GM23338 (cell line): ENCODE measurements at regions not wholly inside any gene's neighbourhood (a gene's known extent, or its start where the extent isn't known, plus 50 kb on each side); places are given as distances from the start of the nearest gene placed in this dataset.

Experiments
- CREB1 ChIP-seq: fragments of 250-450 bp; sonication (Bioruptor Pico); IDR thresholded peaks from 2 replicates; pipeline ENCODE4 v1.5.0; 2020; ENCODE audit warnings: low read depth, mild to moderate bottlenecking, moderate library complexity
- EZH2 ChIP-seq: fragments of 200-600 bp; sonication (generic); IDR thresholded peaks from one replicate; pipeline ENCODE4 v1.8.0; 2017; ENCODE audit warnings: antibody characterized with exemption, mild to moderate bottlenecking, low read depth; ENCODE audit not compliant: unreplicated experiment
- EZH2phosphoT487 ChIP-seq: fragments of 200-600 bp; sonication (generic); IDR thresholded peaks from one replicate; pipeline ENCODE4 v1.8.1; 2018; ENCODE audit warnings: antibody characterized with exemption; ENCODE audit not compliant: unreplicated experiment
- JUNB ChIP-seq: IDR thresholded peaks from one replicate; pipeline ENCODE4 v1.6.1; 2016; ENCODE audit warnings: antibody characterized with exemption; ENCODE audit not compliant: unreplicated experiment
- NANOG ChIP-seq: IDR thresholded peaks from 2 replicates; pipeline ENCODE4 v1.6.1; 2016; ENCODE audit warnings: antibody characterized with exemption, borderline replicate concordance
- POLR2AphosphoS5 ChIP-seq: IDR thresholded peaks from 2 replicates; pipeline ENCODE4 v1.6.1; 2016; ENCODE audit warnings: antibody characterized with exemption, low read depth
- STAT1 ChIP-seq: IDR thresholded peaks from one replicate; pipeline ENCODE4 v1.6.1; 2016; ENCODE audit warnings: antibody characterized with exemption; ENCODE audit not compliant: unreplicated experiment
- ZNF114 ChIP-seq: fragments of 250-450 bp; sonication (Bioruptor Pico); IDR thresholded peaks from 2 replicates; pipeline ENCODE4 v1.5.0; 2020; ENCODE audit warnings: mild to moderate bottlenecking, moderate library complexity
- ZNF331 ChIP-seq: fragments of 250-450 bp; sonication (Bioruptor Pico); IDR thresholded peaks from 2 replicates; pipeline ENCODE4 v1.5.0; 2020; ENCODE audit warnings: low read depth, mild to moderate bottlenecking, moderate library complexity
- TF ChIP-seq, protein P1 (sequence below), 2 experiments: fragments of 200-600 bp in 1 of 2; sonication (generic) in 1 of 2; conservative IDR thresholded peaks; 2 replicates each; pipeline versions ENCODE4 v1.5.1 to v1.6.1; 2016 to 2017; ENCODE audit warnings: antibody characterized with exemption in 2 of 2, low read depth in 2 of 2, mild to moderate bottlenecking in 2 of 2, moderate library complexity in 1 of 2
- TF ChIP-seq, protein P2 (sequence below): IDR thresholded peaks from one replicate; pipeline ENCODE4 v1.6.1; 2018; ENCODE audit warnings: antibody characterized with exemption; ENCODE audit not compliant: unreplicated experiment
- TF ChIP-seq, protein P3 (sequence below): IDR thresholded peaks from 2 replicates; pipeline ENCODE4 v1.6.1; 2016; ENCODE audit warnings: antibody characterized with exemption
- TF ChIP-seq, protein P4 (sequence below): fragments of 250-450 bp; sonication (Bioruptor Pico); IDR thresholded peaks from 2 replicates; pipeline ENCODE4 v1.5.0; 2020; ENCODE audit warnings: mild to moderate bottlenecking, moderate library complexity

DNA sequence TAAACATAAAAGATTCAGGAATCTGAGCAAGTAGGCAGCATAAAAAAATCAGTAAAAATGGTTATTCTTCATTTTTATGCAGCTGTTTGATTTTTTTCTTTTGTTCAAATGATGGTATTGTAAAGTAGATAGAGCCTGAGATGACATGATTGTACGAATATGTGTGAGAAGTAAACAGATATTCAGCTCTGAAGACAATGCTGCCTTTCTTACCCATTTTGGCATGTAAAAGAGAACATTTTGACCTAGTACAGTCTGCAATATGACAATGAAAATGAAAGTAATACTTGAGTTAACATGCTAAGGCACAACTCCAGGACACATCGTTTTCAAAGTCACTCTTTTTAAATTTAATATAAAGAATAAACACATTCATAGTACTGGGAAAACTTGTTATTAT is 95.7 kb upstream of the NCAM2 start:
- TF ChIP-seq, protein P1, sequence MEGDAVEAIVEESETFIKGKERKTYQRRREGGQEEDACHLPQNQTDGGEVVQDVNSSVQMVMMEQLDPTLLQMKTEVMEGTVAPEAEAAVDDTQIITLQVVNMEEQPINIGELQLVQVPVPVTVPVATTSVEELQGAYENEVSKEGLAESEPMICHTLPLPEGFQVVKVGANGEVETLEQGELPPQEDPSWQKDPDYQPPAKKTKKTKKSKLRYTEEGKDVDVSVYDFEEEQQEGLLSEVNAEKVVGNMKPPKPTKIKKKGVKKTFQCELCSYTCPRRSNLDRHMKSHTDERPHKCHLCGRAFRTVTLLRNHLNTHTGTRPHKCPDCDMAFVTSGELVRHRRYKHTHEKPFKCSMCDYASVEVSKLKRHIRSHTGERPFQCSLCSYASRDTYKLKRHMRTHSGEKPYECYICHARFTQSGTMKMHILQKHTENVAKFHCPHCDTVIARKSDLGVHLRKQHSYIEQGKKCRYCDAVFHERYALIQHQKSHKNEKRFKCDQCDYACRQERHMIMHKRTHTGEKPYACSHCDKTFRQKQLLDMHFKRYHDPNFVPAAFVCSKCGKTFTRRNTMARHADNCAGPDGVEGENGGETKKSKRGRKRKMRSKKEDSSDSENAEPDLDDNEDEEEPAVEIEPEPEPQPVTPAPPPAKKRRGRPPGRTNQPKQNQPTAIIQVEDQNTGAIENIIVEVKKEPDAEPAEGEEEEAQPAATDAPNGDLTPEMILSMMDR (conservative IDR thresholded peaks at IDR 0.05; ENCODE audit: low read depth in 2 of 2), result no peak
- TF ChIP-seq POLR2AphosphoS5, result no peak
- no peak for TF ChIP-seq EZH2phosphoT487
- TF ChIP-seq EZH2, result no peak
- TF ChIP-seq, protein P2, sequence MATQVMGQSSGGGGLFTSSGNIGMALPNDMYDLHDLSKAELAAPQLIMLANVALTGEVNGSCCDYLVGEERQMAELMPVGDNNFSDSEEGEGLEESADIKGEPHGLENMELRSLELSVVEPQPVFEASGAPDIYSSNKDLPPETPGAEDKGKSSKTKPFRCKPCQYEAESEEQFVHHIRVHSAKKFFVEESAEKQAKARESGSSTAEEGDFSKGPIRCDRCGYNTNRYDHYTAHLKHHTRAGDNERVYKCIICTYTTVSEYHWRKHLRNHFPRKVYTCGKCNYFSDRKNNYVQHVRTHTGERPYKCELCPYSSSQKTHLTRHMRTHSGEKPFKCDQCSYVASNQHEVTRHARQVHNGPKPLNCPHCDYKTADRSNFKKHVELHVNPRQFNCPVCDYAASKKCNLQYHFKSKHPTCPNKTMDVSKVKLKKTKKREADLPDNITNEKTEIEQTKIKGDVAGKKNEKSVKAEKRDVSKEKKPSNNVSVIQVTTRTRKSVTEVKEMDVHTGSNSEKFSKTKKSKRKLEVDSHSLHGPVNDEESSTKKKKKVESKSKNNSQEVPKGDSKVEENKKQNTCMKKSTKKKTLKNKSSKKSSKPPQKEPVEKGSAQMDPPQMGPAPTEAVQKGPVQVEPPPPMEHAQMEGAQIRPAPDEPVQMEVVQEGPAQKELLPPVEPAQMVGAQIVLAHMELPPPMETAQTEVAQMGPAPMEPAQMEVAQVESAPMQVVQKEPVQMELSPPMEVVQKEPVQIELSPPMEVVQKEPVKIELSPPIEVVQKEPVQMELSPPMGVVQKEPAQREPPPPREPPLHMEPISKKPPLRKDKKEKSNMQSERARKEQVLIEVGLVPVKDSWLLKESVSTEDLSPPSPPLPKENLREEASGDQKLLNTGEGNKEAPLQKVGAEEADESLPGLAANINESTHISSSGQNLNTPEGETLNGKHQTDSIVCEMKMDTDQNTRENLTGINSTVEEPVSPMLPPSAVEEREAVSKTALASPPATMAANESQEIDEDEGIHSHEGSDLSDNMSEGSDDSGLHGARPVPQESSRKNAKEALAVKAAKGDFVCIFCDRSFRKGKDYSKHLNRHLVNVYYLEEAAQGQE, result no peak
- TF ChIP-seq, protein P3, sequence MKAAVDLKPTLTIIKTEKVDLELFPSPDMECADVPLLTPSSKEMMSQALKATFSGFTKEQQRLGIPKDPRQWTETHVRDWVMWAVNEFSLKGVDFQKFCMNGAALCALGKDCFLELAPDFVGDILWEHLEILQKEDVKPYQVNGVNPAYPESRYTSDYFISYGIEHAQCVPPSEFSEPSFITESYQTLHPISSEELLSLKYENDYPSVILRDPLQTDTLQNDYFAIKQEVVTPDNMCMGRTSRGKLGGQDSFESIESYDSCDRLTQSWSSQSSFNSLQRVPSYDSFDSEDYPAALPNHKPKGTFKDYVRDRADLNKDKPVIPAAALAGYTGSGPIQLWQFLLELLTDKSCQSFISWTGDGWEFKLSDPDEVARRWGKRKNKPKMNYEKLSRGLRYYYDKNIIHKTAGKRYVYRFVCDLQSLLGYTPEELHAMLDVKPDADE, result no peak
- TF ChIP-seq CREB1 (CRISPR knock-in tag), result no peak
- TF ChIP-seq ZNF114, result no peak
- no peak for TF ChIP-seq NANOG
- no peak for TF ChIP-seq JUNB
- no peak for TF ChIP-seq ZNF331 (CRISPR knock-in tag)
- TF ChIP-seq, protein P4, sequence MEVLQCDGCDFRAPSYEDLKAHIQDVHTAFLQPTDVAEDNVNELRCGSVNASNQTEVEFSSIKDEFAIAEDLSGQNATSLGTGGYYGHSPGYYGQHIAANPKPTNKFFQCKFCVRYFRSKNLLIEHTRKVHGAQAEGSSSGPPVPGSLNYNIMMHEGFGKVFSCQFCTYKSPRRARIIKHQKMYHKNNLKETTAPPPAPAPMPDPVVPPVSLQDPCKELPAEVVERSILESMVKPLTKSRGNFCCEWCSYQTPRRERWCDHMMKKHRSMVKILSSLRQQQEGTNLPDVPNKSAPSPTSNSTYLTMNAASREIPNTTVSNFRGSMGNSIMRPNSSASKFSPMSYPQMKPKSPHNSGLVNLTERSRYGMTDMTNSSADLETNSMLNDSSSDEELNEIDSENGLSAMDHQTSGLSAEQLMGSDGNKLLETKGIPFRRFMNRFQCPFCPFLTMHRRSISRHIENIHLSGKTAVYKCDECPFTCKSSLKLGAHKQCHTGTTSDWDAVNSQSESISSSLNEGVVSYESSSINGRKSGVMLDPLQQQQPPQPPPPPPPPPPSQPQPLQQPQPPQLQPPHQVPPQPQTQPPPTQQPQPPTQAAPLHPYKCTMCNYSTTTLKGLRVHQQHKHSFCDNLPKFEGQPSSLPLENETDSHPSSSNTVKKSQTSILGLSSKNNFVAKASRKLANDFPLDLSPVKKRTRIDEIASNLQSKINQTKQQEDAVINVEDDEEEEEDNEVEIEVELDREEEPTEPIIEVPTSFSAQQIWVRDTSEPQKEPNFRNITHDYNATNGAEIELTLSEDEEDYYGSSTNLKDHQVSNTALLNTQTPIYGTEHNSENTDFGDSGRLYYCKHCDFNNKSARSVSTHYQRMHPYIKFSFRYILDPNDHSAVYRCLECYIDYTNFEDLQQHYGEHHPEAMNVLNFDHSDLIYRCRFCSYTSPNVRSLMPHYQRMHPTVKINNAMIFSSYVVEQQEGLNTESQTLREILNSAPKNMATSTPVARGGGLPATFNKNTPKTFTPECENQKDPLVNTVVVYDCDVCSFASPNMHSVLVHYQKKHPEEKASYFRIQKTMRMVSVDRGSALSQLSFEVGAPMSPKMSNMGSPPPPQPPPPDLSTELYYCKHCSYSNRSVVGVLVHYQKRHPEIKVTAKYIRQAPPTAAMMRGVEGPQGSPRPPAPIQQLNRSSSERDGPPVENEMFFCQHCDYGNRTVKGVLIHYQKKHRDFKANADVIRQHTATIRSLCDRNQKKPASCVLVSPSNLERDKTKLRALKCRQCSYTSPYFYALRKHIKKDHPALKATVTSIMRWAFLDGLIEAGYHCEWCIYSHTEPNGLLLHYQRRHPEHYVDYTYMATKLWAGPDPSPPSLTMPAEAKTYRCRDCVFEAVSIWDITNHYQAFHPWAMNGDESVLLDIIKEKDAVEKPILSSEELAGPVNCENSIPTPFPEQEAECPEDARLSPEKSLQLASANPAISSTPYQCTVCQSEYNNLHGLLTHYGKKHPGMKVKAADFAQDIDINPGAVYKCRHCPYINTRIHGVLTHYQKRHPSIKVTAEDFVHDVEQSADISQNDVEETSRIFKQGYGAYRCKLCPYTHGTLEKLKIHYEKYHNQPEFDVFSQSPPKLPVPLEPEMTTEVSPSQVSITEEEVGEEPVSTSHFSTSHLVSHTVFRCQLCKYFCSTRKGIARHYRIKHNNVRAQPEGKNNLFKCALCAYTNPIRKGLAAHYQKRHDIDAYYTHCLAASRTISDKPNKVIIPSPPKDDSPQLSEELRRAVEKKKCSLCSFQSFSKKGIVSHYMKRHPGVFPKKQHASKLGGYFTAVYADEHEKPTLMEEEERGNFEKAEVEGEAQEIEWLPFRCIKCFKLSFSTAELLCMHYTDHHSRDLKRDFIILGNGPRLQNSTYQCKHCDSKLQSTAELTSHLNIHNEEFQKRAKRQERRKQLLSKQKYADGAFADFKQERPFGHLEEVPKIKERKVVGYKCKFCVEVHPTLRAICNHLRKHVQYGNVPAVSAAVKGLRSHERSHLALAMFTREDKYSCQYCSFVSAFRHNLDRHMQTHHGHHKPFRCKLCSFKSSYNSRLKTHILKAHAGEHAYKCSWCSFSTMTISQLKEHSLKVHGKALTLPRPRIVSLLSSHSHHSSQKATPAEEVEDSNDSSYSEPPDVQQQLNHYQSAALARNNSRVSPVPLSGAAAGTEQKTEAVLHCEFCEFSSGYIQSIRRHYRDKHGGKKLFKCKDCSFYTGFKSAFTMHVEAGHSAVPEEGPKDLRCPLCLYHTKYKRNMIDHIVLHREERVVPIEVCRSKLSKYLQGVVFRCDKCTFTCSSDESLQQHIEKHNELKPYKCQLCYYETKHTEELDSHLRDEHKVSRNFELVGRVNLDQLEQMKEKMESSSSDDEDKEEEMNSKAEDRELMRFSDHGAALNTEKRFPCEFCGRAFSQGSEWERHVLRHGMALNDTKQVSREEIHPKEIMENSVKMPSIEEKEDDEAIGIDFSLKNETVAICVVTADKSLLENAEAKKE (CRISPR knock-in tag), result no peak
- TF ChIP-seq STAT1, result no peak
